ENCODE measurements at regions not wholly inside any gene's neighbourhood (a gene's known extent, or its start where the extent isn't known, plus 50 kb on each side); places are given as distances from the start of the nearest gene placed in this dataset.

- no peak overlapping the region for H3K4ac ChIP-seq (ENCODE audit: low read depth, low read length)
- peaks cover 11% of the 10 kb centered on the region for H3K9me3 ChIP-seq (ENCODE audit: control insufficient read depth, insufficient read depth, low read length)
- intact Hi-C loops (cut with micrococcal nuclease) = no loop called here
- POLR2A ChIA-PET (ENCODE audit: unreplicated experiment) = no interaction called here
- H3K27me3 ChIP-seq (ENCODE audit: control insufficient read depth, insufficient read depth, low read length) = no peaks in the 10 kb centered on the region
- H3K4me2 ChIP-seq (ENCODE audit: low read depth, low read length) = no peak overlapping the region
- 64% methylated on average over 4 of the region's 11 CpGs; no CpG with 5 or more reads in 1 of the 2 experiments for WGBS, 2 experiments (ENCODE audit: extremely low coverage in 2 of 2, insufficient read length in 1 of 2)
- no peak overlapping the region for H3K9ac ChIP-seq (ENCODE audit: low read depth, low read length)
- H3K23ac ChIP-seq (ENCODE audit: low read depth, low read length) = no peak overlapping the region
- H2BK20ac ChIP-seq (ENCODE audit: low read depth, low read length) = no peak overlapping the region
- H2BK15ac ChIP-seq (ENCODE audit: low read depth, low read length) = no peak overlapping the region
- H2AK5ac ChIP-seq (ENCODE audit: low read depth, low read length) = no peak overlapping the region
- TF ChIP-seq ELK1 (IDR thresholded peaks at IDR 0.05; ENCODE audit: borderline replicate concordance, low read depth, low read length) (no peak), POLR2A (IDR thresholded peaks at IDR 0.05; ENCODE audit: low read depth, low read length) (no peak), RFX5 (IDR thresholded peaks at IDR 0.05; ENCODE audit: low read depth, low read length) (no peak), RCOR1 (IDR thresholded peaks at IDR 0.05; ENCODE audit: insufficient replicate concordance, low read length) (no peak), FOS (IDR thresholded peaks at IDR 0.05; ENCODE audit: low read depth, low read length) (no peak), CTCF (conservative IDR thresholded peaks at IDR 0.05; ENCODE audit: low read depth, low read length) (no peak)
- H3K18ac ChIP-seq (ENCODE audit: low read depth, low read length) = no peak overlapping the region
- no peak overlapping the region for H3K56ac ChIP-seq (ENCODE audit: extremely low read depth, insufficient read depth, low read length)
- dilution Hi-C loops (cut with HindIII; ENCODE audit: low sequenced_read_pairs, unreplicated experiment) = no loop called here
- no peaks in the 10 kb centered on the region for H3K4me1 ChIP-seq (ENCODE audit: control insufficient read depth, insufficient read depth, low read length)
- H3K27ac ChIP-seq (ENCODE audit: insufficient read depth, low read length) = no peak overlapping the region
- CTCF ChIA-PET = no interaction called here
- no peak overlapping the region for H2AK9ac ChIP-seq (replicated peaks; ENCODE audit: low read depth, low read length, poor library complexity)
- H2BK5ac ChIP-seq (ENCODE audit: low read depth, low read length, poor library complexity, severe bottlenecking) = no peak overlapping the region
- no peak for DNase-seq
- H4K5ac ChIP-seq (ENCODE audit: low read depth, low read length) = no peak overlapping the region
- no peak overlapping the region for H3K4me3 ChIP-seq (ENCODE audit: insufficient read depth, low read depth, low read length)
- no peaks in the 10 kb centered on the region for H3K36me3 ChIP-seq (ENCODE audit: control insufficient read depth, insufficient read depth, low read length)
- no peak overlapping the region for H4K8ac ChIP-seq (ENCODE audit: low read depth in 2 of 2, low read length in 2 of 2)
- no peak overlapping the region for H4K91ac ChIP-seq (ENCODE audit: insufficient read depth, low read depth, low read length)
- H4K20me1 ChIP-seq (ENCODE audit: insufficient read depth, low read length) = no peaks in the 10 kb centered on the region
- no peak overlapping the region for H3K14ac ChIP-seq (replicated peaks; ENCODE audit: low read depth, low read length)
- H3K9me1 ChIP-seq (ENCODE audit: insufficient read depth, low read length) = no peaks in the 10 kb centered on the region
- no TSS peak for BruUV-seq (replicated peaks)
- no peak overlapping the region for H2BK120ac ChIP-seq (ENCODE audit: low read depth, low read length)
- H2AFZ ChIP-seq (replicated peaks; ENCODE audit: low read length, poor library complexity) = no peak overlapping the region
- in situ Hi-C loops (cut with MboI; ENCODE audit: low sequenced_read_pairs) = no loop called here
- H3K79me1 ChIP-seq (ENCODE audit: low read depth in 1 of 2, low read length in 2 of 2) = no peaks in the 10 kb centered on the region
- ATAC-seq (ENCODE audit: low read depth) = no peak
Measured at GRCh38 chr7:156432018-156432417, 208.6 kb upstream of the RNF32 start.
